ENCODE measurements at regions not wholly inside any gene's neighbourhood (a gene's known extent, or its start where the extent isn't known, plus 50 kb on each side); places are given as distances from the start of the nearest gene placed in this dataset.

- Histone ChIP-seq H2AFZ (ENCODE audit: low read length) (no peak overlapping the region), H3K9me2 (replicated peaks; ENCODE audit: insufficient read depth, low read length) (no peaks in the 10 kb centered on the region), H3K4me3 (ENCODE audit: low read length) (no peak overlapping the region), H3K27me3 (replicated peaks; ENCODE audit: insufficient read depth, low read length) (no peaks in the 10 kb centered on the region), H3K27ac (ENCODE audit: low read length) (no peak overlapping the region), H3K4me2 (ENCODE audit: low read depth, low read length) (no peak overlapping the region), H4K20me1 (ENCODE audit: insufficient read depth, low read length) (no peaks in the 10 kb centered on the region), H3K9ac (ENCODE audit: low read length) (no peak overlapping the region), H3K79me2 (ENCODE audit: low read length) (no peaks in the 10 kb centered on the region), H3K36me3 (replicated peaks; ENCODE audit: insufficient read depth, low read length) (no peaks in the 10 kb centered on the region), H3F3A (ENCODE audit: insufficient read depth, low read length) (no peaks in the 10 kb centered on the region), H3K9me3 (replicated peaks; ENCODE audit: insufficient read depth, low read length) (no peaks in the 10 kb centered on the region), H3K4me1 (ENCODE audit: low read length) (0 out of 2 replicates have a peak, but pooled peaks cover 8% of the 10 kb centered on the region)
- TF ChIP-seq EZH2 (optimal IDR thresholded peaks at IDR 0.05; ENCODE audit: low read depth, low read length) (no peak), EZH2phosphoT487 (IDR thresholded peaks at IDR 0.05; ENCODE audit: low read length) (no peak), CTCF (IDR thresholded peaks at IDR 0.05; ENCODE audit: low read length) (no peak)
- no peak for DNase-seq
Observed at GRCh38 chr20:60960500-60960899, 291.6 kb upstream of the CDH4 start.

- Histone ChIP-seq H3K9me2 (replicated peaks; ENCODE audit: insufficient read depth, low read length) (no peaks in the 10 kb centered on the region), H3K79me2 (ENCODE audit: low read length) (no peaks in the 10 kb centered on the region), H4K20me1 (ENCODE audit: insufficient read depth, low read length) (no peaks in the 10 kb centered on the region), H3K27me3 (replicated peaks; ENCODE audit: insufficient read depth, low read length) (no peaks in the 10 kb centered on the region), H3K4me3 (ENCODE audit: low read length) (no peak overlapping the region), H3F3A (ENCODE audit: insufficient read depth, low read length) (no peaks in the 10 kb centered on the region), H2AFZ (ENCODE audit: low read length) (no peak overlapping the region), H3K4me2 (ENCODE audit: low read depth, low read length) (no peak overlapping the region), H3K9me3 (replicated peaks; ENCODE audit: insufficient read depth, low read length) (no peaks in the 10 kb centered on the region), H3K9ac (ENCODE audit: low read length) (no peak overlapping the region), H3K27ac (ENCODE audit: low read length) (no peak overlapping the region), H3K36me3 (replicated peaks; ENCODE audit: insufficient read depth, low read length) (no peaks in the 10 kb centered on the region), H3K4me1 (ENCODE audit: low read length) (0 out of 2 replicates have a peak, but pooled peaks cover 8% of the 10 kb centered on the region)
- DNase-seq, result no peak
- TF ChIP-seq EZH2 (optimal IDR thresholded peaks at IDR 0.05; ENCODE audit: low read depth, low read length) (no peak), EZH2phosphoT487 (IDR thresholded peaks at IDR 0.05; ENCODE audit: low read length) (no peak), CTCF (IDR thresholded peaks at IDR 0.05; ENCODE audit: low read length) (no peak)
Observed at GRCh38 chr20:60961551-60961950, 290.5 kb upstream of the CDH4 start.

GRCh38 chr20:60962367-60963045 is 289.6 kb upstream of the CDH4 start:
- H3K4me2 ChIP-seq (ENCODE audit: low read depth, low read length), result no peak overlapping the region
- H3K4me3 ChIP-seq (ENCODE audit: low read length), result no peak overlapping the region
- H3K9me3 ChIP-seq (replicated peaks; ENCODE audit: insufficient read depth, low read length), result no peaks in the 10 kb centered on the region
- H3K9me2 ChIP-seq (replicated peaks; ENCODE audit: insufficient read depth, low read length), result no peaks in the 10 kb centered on the region
- TF ChIP-seq EZH2 (optimal IDR thresholded peaks at IDR 0.05; ENCODE audit: low read depth, low read length), result no peak
- no peak for TF ChIP-seq EZH2phosphoT487 (IDR thresholded peaks at IDR 0.05; ENCODE audit: low read length)
- H2AFZ ChIP-seq (ENCODE audit: low read length), result no peak overlapping the region
- H3K27ac ChIP-seq (ENCODE audit: low read length), result no peak overlapping the region
- no peaks in the 10 kb centered on the region for H4K20me1 ChIP-seq (ENCODE audit: insufficient read depth, low read length)
- no peaks in the 10 kb centered on the region for H3F3A ChIP-seq (ENCODE audit: insufficient read depth, low read length)
- H3K9ac ChIP-seq (ENCODE audit: low read length), result no peak overlapping the region
- peak; percentile 57 for DNase-seq
- H3K4me1 ChIP-seq (ENCODE audit: low read length), result 0 out of 2 replicates have a peak, but pooled peaks cover 8% of the 10 kb centered on the region
- no peaks in the 10 kb centered on the region for H3K27me3 ChIP-seq (replicated peaks; ENCODE audit: insufficient read depth, low read length)
- no peaks in the 10 kb centered on the region for H3K79me2 ChIP-seq (ENCODE audit: low read length)
- no peaks in the 10 kb centered on the region for H3K36me3 ChIP-seq (replicated peaks; ENCODE audit: insufficient read depth, low read length)

GRCh38 chr20:60963146-60963545 is 288.9 kb upstream of the CDH4 start:
- DNase-seq, result no peak
- Histone ChIP-seq H3K4me2 (ENCODE audit: low read depth, low read length) (no peak overlapping the region), H3K4me3 (ENCODE audit: low read length) (no peak overlapping the region), H3K4me1 (ENCODE audit: low read length) (0 out of 2 replicates have a peak, but pooled peaks cover 8% of the 10 kb centered on the region), H3K9me2 (replicated peaks; ENCODE audit: insufficient read depth, low read length) (no peaks in the 10 kb centered on the region), H3K9ac (ENCODE audit: low read length) (no peak overlapping the region), H3K36me3 (replicated peaks; ENCODE audit: insufficient read depth, low read length) (no peaks in the 10 kb centered on the region), H3K9me3 (replicated peaks; ENCODE audit: insufficient read depth, low read length) (no peaks in the 10 kb centered on the region), H4K20me1 (ENCODE audit: insufficient read depth, low read length) (no peaks in the 10 kb centered on the region), H3K27ac (ENCODE audit: low read length) (no peak overlapping the region), H3K27me3 (replicated peaks; ENCODE audit: insufficient read depth, low read length) (no peaks in the 10 kb centered on the region), H2AFZ (ENCODE audit: low read length) (no peak overlapping the region), H3K79me2 (ENCODE audit: low read length) (no peaks in the 10 kb centered on the region), H3F3A (ENCODE audit: insufficient read depth, low read length) (no peaks in the 10 kb centered on the region)
- TF ChIP-seq EZH2 (optimal IDR thresholded peaks at IDR 0.05; ENCODE audit: low read depth, low read length) (no peak), CTCF (IDR thresholded peaks at IDR 0.05; ENCODE audit: low read length) (no peak), EZH2phosphoT487 (IDR thresholded peaks at IDR 0.05; ENCODE audit: low read length) (no peak)
